LHCN-M2 (cell line): ENCODE measurements at regions not wholly inside any gene's neighbourhood (a gene's known extent, or its start where the extent isn't known, plus 50 kb on each side); places are given as distances from the start of the nearest gene placed in this dataset.
"Not testable (repeated sequence)": the region's sequence is repeated elsewhere in the genome, so short reads cannot be mapped to it uniquely, and the experiment has no call there.

Experiments used
- DNase-seq: peaks from one replicate; pipeline ENCODE4 v3.0.0-alpha.2; 2012; ENCODE audit warnings: low read depth

DNA sequence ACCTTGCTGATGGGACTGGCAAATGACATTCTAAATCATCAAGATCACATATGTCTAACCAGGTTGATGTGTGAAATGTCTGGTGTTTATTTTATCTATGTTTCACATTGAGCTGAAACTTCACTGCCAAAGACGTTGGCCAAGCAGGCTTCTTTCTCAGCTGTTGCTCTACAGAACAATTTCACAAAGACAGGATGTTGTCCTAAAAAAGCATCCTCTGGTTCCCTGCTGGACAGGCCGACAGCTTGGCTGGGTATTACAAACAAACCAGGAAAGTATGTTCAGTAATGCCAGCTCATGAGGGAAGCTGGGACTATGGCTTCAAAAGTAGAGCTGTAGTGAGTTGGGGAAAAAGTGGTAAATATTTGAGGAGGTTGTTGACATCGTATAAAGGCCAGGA lies 179.4 kb downstream of the FAM43A start:
- DNase-seq, result no peak

DNA sequence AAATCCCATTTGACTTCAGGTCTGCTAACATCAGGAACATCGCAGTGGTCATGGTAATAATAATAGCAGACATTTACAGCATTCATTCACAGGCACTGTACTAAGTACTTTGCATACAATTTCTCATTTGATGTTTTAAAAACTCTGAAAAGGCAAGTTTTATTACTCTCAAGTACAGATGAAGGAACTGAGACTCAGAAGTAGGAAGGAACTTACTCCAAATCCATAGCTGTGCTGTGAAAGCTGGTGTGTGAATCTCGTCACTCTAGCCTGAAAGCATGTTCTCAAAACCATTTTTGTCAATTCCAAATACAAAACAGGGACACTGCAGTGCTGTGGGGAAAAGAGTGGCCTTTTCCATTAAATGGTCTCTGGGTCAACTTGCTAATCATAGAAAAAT lies 179.9 kb downstream of the FAM43A start:
- DNase-seq, result no peak

DNA sequence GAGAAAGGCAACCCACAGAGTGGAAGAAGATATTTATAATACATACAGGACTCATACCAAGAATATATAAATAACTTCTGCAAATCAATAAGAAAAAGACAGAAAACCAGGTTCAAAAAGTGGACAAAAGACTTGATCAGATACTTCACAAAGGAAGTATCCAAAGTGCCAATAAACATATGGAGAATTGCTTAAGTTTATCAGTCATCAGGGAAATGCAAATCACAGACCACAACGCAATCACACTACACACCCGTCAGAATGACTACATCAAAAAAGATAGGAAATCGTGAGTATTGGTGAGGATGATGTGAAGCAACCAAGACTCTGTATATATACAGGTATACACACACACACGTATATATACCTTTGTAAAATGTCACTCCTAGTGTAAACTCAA lies 180.6 kb downstream of the FAM43A start:
- DNase-seq, result no peak

DNA sequence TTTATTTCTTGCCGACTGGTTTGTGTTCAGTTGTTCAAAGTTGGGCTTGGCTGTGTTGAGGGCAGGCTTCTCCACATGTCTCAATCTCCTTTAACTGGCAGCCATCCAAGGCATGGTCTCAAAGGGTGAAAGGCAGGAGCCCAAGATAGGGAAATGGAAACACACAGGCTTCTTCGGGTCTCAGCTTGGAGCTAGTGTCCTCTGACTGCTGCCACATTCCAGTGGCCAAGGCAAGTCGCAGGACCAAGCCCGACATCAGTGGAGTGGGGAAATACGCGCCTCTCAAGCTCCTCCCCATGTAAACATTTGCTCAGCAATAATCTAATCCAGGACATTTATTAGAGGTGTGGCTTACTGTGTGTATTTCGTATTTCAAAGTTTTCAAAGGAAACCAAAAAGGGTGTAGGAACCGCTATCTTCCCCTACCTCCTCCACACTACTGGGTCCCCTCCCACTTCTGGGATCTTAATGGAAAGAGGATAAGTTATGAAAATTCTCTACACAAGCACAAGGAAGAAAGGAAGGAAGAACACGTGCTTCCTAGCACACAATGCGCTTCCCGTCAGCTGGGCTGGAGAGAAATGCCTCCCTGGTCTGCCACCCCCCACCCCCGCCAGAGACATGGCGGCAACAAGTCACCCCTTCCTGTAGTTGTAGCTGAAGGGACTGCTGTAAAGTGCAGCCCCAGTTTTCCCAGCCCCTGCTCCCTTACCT lies 181.7 kb downstream of the FAM43A start:
- no peak for DNase-seq

DNA sequence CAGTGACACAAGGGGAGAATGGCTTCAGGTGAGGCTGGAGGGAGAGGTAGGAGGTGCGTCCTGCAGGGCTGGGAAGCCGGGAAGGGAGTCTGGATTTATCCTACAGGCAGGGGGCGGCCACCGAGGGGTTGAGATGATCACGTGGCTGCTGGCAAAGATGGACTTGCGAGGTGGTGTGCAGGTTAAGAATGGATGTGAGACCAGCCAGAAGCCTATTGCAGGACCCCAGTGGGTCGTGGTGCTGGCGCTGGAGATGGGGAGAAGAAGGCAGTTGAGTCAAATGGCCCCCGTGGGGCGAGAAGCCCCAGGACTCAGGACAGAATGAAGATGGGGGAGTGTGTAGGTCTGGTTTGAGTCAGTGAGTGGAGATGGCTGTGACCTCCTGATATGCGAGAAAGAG lies 183.1 kb downstream of the FAM43A start:
- no peak for DNase-seq

DNA sequence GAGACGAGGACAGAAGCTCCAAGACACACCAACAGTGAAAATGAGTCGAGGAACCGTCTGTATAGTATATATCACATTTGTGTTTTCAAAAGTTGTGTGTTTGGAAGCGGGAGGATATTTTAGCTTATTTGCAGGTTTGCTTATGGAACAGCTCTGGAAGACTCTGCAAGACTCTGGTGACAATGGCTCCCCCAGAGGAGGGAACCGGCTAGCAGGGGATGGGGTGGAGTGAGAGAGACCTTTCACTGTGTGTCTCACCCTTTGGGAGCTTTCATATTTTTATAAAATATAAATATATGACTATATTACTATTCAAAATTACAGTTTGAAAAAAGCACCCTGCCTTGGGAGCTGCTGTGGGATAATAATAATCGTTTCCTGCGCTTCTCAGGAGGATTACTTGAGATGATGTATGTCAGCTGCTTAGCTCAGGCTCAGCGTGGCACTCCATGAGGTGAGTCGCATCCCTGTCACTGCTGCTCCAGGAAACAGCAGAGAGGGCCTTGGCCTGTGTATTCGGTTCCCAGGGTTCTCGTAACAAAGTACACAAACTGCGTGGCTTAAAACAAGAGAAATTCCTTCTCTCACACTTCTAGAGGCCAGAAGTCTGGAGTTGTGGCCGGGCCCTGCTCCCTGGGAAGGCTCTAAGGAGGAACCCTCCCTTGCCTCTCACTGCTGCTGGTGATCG lies 183.9 kb downstream of the FAM43A start:
- peak; percentile 91 for DNase-seq

DNA sequence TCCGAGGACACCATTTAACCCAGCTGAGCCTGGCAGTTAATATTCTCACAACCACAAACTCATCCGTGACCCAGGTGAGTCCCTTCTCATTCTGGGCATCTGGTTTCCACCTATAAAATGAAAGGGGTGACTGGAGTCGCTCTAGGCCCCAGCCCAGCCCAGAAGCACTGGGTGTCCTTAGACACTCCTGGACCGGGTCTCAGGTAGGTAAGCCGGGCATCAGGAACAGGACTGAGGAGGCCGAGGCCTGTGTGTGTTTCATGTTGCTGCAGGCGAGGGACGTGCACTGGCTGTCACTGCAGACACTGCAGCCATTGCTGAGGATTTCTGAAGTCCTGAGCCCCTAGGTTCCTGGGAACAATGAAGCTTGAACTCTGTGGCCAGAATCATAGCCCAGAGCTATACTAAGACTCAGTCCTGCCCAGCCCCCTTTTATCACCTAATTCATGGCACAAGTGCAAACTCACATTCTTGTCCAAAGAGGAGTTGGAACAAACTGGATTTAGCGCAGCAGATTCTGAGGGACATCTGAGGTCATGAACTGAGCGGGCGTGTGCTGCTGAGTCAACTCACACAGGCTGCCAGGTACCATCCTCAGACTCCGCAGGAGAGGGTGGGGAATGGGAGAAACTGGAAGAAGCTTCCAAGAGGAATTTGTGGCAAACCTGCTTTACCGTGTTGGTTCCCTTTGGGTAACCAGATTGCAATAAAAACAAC lies 184.9 kb downstream of the FAM43A start:
- peak; percentile 25 for DNase-seq

DNA sequence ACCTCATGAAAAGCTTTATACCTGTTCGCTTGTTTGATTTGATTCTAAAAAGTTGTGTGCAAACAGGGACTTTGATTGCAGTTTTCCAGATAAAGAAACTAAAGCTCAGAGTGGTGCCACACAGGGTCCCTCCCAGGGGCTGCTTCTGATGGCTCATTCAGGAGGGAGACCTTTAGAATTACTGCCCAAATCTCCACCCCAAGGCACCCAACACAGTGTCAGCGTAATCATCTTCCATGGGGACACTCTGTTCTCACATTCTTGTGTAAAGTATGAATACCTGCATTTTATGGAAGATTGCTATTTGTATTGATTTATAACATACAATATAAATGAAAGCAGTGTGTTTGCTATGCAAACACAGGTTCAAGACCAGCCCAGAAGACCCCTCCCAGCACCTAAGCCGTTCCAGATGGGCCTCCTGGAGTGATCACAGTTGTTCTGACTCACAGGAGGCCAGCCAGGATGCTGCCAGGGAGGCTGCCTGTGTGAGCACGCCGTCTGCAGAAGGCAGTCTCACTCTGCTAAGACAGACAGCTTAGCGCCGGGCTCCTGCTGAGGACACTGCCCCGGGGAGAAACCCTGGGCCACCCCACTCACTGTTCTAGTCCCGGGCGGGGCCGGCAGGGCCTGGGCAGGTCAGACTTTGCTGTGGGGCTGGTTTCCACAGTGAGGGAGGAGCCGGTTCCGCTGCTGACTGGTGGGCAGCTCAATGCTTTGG lies 185.6 kb downstream of the FAM43A start:
- DNase-seq, result peak; percentile 90

DNA sequence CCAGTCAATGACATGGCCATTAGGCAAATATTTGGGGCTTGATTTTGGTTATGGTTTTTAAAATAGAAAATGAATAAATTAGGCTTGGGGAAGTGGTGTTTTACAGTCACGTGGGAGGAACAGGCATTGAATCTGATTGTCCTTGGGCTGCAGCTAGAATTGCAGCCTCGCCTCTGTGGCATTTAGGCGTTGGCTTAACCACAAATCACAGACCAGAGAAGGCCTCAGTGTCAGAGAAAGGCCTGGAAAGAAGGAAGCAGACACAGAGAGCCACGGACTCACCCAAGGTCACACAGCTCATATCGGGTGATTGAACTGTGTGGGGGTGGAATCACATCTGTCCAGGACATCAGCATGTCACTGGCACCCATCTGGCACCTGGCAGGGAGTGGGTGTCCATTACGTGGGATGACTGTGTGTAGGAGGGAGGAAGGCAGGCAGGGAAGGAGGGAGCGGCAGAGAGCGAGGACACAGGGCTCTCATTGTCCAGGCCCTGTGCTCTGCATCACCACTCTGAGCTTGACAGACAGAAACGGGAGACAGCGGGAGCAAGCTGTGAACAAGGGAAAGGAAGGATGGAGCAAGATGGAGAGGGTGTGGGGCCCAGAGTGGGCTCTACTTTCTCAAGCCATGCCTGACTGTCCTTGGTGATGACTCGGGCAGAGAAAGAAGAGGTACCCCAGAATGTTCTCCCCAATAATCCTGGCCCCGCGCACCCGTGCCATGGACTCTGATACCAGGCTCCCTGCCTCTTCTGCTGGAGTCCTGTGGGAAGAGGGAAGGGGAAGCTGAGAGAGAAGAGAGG lies 186.4 kb downstream of the FAM43A start:
- peak; percentile 80 for DNase-seq

DNA sequence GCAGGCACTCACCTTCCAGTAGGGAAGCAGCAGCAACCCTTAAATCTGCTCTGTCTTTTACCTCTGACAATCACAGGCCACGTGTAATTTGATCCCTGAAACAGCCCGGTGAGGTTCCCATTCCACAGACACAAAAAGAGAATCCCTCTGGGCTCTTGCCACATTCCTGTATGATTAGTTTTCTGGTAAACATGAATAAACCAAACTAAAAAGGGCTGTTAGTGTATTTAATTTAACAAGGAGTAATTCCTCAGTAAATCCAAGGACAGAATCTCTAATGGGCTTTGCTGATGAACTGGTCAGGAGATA lies 186.9 kb downstream of the FAM43A start:
- peak; percentile 50 for DNase-seq

DNA sequence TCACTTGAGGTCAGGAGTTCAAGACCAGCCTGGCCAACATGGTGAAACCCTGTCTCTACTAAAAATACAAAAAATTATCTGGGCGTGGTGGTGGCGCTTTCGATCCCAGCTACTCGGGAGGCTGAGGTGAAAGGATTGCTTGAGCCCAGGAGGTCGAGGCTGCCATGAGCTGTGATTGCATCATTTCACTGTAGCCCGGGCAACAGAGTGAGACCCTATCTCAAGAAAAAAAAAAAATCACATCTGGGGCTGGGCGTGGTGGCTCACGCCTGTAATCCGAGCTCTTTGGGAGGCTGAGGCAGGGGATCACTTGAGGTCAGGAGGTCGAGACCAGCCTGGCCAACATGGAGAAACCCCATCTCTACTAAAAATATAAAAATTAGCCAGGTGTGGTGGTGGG lies 187.8 kb downstream of the FAM43A start:
- DNase-seq, result not testable (repeated sequence)

DNA sequence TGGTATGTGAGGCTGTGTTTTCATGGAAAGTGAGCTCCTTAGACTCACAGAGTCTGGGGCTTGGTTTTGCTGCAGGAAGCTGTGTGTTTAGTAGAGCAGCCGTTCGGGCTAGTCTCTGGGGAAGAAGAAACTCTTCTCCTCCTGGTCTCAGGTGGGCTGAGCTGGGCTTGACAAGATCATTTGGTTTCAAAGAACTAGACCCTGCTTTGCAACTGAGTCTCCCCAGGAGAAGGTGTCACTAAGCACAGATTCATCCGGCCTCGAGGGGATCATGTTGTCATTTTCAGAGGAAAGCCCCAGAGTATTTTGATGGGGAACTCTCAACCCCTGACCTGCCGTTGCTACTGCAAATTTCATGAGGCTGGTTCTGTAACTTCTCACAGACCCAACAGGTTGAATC lies 188.5 kb downstream of the FAM43A start:
- no peak for DNase-seq

DNA sequence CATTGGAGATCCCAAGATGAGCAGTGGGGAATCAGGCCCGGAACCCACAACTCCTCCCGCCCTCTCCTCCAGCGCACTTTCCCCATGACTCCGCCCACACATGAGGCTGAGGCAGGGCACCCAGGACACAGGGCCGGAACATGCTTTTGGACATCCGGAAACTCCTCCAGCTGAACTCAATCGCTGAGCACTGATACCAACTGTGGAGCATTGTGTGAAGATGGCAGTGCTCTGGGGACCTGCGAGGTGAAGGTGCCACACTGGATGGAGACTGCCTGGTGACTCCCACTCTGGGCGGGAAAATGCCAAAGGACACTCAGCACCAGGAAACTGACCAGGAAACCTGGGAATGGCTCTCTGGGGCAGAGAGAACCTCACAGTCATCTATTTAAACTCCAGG lies 189.1 kb downstream of the FAM43A start:
- no peak for DNase-seq

DNA sequence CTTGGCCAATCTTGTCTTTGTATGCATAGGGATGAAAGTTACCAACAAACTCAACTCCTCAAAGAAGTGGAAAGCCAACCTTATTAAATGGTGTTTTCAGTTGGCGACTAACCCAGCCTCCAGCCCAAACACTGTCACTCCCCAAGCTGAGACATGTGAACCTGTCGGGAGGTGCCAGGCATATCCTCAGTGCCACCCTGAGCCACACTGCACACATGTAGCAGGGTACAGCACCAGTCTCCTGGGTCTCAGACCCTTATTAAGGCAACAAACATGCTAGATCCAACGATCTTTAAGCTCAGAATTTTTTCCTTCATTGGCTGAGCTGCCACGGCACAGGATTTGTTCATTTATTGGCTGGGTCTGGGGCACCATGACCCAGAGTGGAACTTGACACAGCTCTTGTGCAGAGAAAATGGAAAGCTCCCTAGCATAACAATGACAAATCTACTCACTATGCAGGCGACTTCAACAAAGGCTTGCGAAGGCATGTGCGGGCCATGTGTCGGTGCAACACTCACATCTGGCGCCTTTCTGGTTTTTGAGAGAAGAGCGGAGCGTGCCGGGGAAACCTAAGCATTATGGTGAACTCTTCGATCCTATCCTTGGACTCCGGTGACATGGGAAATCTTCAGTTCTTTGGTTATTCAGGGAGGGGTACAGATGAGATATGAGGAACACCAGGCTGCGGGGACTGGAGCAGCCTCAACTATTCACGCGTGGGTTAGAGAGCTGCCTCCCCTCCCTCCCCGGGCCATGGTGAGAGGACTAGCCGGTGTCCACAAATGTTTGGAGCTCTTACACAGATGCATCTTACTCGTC lies 190.1 kb downstream of the FAM43A start:
- no peak for DNase-seq

DNA sequence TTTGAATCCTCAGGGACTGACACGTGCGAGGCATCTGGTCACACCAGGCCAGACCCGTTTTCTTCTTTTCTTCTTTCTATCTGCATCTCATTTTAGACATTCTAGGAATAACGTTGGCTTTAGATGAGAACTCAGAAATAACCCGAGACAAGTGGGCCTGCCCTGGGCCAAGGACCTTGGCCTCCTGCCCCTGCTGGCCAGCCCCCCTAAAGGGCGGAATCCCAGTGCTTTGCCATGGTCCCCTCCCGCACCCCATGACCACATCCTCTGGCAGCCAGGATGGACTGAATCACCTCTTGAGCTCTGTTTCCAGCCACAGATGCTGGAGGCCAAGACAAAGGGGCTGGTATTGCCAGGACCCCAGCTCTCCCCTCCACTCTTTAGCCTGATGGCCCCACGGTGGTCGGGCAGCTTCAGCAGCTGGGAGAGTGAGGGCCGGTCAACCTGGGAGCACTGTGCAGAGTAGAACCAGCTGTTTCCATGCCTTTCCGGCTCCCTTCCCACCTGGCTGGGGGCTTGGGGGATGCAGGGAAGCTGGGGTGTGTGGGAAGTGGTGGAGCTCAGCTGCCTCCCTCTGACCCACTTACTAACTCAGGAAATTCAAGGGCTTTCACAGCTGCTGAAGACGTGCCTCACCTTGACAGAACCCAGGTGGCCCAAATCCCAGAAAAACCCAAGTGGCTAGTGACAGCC lies 190.9 kb downstream of the FAM43A start:
- DNase-seq, result no peak

DNA sequence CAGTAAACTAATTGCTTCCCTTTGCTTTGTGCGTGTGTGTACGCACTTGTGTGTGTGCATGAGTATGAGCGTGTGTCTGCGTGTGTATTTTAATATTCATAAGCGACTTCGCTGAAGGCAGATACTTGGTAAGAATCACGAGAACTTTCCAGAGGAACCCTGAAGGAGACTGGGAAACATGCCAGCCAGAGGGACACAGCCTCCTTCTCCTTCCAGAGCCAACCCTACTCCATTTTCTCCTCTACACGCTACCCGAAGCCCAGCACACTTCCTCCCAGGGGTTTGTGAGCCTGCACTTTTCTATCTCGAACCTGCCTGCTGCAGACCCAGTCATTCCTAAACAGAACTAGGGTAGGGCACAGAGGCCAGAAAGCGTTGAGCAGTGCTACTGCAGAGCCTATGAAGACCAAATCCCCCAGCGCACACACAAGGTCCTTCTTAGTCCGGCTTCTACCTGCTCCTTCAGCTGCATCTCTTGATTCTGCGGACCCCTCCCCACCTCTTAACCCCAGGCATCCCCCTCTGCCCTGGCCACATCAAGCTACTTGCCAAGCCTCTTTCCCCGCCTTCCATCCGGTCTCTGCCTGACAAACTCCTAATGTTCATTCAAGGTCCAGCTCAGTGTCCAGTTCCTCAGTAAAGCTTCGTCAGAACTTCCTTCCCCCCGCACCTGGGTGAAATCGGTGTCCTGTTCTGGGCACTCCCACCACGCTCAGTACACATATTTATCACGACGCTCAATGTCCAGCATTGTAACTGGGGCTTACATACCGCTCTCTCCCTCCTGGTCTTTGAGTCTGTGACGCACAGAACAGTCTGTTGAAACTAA lies 191.8 kb downstream of the FAM43A start:
- DNase-seq, result no peak

DNA sequence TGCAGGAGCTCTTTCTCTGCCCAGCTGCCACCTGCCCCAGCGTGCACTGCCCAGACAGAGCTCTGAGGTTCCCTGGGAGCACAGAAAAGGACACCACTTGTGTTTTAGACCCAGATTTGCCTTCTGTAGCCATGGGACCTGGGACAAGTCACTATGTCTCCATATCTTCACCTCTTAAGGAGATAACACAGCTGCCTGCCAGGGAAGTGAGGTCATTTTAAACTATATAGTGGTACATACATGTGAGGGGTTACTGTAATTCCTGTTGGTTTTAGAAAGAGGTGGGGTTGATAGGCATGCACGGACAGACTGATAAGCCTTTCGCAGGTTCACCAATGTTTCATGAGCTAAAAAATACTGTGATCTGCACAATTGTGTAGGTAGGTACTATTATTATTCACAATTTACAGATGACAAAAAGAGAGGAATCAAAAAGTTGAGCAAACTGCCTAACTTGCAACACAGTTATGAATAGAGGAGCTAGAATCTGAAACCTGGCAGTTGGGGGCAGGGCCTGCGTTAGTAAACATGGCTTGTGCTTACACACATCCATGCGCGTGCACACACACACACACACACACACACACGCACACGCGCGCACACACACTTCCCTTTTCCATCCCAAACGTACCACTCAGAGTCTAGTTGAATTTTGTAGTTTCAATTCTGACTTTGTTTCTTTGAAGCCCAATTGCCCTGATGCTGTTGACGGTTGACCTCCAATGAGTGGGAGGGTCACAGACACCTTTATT lies 193.6 kb downstream of the FAM43A start:
- DNase-seq, result no peak
